GM21515 (cell line): ENCODE measurements at regions not wholly inside any gene's neighbourhood (a gene's known extent, or its start where the extent isn't known, plus 50 kb on each side); places are given as distances from the start of the nearest gene placed in this dataset.

Source experiments
- ATAC-seq: cut with Tn5 transposase; IDR thresholded peaks from one replicate; pipeline ENCODE4 v1.9.1; 2021; ENCODE audit not compliant: unreplicated experiment

DNA sequence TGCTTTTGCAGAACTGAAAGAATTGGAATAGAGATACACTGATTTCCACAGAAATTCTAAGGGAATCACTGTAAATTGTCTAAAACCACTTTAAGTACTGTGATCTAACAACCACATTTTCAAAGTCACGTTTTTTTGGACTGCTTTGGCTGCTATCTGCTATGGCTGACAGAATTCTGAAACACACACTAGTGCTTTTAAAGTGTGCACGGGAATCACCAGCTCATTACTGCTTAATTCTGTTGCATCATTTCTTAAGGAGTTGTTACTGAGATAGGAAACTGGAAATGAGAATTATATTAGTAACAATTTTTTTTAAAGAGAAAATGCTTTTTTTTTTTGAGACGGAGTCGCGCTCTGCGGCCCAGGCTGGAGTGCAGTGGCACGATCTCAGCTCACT, 716.5 kb upstream of the NRSN1 start:
- no peak for ATAC-seq

DNA sequence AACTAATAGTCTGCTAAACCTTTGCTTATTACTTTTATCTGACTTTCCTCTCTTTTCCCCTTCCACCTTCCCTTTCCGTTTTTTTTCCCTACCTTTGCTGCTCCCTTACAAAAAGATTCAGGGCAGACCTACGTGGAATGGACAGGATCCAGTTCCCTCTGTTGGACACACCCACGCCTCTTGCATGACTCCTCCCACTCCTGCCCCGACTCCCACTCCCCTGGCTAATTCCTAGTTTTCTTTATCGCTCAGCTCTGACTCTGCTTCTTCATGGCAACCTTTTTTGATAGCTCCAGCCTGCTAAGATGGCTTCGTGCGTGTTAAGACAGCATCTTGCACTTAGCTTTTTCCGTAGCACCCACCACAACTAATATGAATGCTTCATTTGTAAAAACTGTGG, 715.6 kb upstream of the NRSN1 start:
- no peak for ATAC-seq

DNA sequence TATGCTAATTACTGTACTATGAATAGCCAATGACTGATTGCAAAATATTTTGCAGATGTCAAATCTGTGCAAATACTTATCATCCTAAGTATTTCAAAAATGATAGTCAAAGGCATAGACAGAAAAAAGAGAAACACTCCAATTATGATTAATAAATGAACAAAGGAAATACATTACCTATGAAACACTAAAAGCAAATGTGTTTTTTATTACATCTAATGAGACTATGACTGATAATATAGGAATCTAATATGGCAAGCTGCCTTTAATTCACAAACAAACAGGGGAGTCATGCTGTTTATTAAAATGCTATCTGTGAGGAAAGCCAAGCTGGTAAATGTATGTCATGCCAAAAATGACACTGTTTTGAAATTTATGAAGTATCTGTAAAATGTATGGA, 713.2 kb upstream of the NRSN1 start:
- no peak for ATAC-seq

DNA sequence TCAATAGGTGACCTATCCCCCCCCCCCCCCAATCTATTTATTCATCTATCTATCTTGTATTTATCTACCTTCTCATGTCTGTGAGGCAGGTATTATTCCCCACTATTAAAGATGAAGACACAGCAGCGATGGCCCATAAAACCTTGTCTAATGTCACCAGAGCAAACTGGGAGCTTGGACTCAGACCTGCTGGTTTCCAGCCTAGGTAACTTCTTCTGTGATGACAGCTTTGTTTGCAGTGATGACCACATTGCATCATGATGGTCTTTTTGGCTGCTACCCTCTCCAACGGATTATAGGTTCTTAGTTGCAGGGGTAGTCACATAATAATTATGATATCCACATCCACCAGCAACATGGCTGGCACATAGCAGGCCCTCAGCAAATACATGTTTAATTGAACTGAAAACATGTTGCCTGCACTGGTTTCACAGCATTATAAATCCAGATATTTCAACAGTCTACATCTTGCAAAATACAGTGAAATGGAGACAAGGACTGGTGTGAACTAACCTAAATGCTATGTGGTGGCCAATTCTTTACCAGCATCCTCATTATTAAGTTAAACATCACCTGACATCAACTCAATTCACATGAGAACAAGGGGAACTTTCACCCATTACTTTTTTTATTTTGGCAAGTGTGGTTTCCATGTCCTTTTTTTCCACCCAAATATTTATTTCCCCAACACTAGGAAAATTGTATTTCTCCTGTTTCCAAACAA, 712.5 kb upstream of the NRSN1 start:
- ATAC-seq: no peak

DNA sequence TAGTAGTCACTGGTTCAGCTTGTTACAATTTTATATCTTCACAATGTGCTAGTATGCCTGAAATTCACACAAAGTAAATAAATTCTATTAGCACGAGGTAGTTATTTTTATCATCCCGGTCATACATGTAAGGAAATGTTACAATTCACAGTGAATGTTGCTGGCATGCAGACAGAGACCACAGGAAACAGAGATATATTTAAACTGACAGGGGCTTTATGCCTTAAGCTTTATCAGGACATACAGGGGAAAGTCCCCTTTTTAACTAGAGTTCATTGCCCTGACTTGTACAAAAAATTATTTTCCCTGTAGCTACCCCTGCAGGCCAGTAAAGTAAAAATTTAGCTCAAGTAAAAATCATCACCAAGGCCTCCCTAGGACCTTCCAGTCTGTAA, 712.0 kb upstream of the NRSN1 start:
- no peak for ATAC-seq

DNA sequence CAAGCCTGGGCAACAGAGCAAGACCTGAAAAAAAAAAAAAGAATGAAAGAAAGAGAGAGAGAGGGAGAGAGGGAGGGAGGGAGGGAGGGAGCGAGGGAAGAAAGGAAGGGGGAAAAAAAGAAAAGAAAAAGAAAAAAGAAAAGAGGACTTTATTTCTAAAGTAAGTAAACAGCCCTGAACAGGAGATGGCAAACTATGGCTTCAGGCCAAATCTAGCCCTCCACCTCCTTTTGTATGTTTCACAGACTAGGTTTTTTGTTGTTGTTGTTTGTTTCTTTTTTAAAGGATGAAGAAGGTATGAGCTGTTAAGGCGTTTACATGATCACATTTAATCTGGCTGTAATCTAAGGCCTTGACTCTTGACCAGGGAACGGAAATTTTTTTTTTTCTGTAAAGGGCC, 711.1 kb upstream of the NRSN1 start:
- ATAC-seq: no peak

DNA sequence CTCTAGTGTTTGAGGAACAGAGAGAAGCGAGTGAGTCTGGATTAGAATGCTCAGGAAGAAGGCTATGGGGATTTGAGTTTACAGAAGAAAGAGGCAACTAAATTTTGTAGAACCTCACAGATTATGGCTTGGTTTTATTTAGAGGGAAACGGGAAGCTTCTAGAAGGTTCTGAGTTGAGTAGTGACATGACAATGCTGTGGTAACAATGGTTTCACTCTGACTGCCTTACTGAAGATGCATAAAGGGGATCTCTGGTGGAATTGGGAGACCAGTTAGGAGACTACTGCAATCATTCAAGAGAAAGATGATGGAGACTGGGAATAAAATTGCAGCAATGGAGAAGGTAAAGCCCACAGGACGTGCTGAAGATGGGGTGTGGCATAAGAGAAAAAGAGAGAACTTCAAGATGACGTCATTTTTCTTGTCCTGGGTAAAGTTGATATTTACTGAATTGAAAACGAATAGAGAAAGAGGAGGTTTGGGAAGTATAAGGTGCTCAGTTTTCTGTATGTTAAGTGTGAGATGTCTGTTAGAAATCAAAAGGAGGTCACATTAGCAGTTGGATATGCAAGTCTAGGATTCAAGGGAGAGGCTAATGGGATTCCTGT, 710.1 kb upstream of the NRSN1 start:
- no peak for ATAC-seq

DNA sequence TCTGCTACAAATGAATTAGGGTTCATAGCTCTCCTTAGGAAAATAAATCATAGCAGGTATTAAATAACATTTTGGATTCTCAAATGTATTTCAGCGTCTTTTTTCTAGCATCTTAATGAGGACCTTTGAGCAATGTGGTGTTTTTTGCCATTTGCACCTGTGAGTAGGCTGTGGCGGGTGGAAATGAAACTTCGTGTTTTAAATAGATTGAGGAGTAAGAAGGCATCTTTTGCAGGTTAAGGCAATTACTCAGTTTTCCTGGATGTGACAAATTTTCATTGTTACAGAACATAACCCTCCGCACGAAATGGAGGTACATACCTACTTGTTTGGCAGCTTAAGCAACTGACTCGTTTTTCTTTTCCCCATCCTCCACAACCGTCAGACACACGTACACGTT, 708.9 kb upstream of the NRSN1 start:
- ATAC-seq: no peak

DNA sequence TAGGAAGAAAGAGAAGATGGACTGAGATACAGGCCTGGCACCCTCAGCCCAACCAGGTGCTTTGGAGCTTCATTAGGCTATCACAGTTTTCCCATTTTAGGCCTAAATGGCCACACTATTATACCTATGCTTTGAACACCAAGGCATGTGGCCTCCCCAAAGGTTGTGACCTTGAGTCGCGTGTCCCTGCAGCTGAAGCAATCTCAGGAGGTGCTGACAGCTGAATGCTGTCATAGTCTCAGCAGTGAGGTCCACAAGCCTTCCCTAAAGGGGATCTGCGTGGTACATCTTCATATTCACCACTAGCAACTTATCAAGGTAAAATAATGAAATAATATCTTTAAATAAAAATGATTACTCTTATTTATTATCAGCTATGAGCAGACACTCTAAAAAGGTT, 707.9 kb upstream of the NRSN1 start:
- no peak for ATAC-seq

DNA sequence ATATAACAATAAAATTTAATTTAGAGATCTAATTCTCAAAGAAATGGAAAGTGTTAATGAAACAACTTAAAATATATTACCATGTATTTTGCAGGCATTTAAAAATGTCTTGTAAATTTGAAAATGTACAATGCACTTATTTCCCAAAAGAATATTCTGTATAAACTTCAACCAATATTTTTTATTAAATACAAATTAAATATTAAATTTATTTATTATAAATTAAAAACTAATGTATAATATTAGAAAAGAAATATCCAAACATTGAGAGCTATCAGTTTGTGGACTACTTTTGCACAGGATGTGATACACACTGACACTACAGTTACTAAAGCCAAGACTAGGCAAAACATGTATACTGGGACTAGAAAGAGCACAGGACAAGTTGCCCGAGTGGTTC, 707.0 kb upstream of the NRSN1 start:
- no peak for ATAC-seq

DNA sequence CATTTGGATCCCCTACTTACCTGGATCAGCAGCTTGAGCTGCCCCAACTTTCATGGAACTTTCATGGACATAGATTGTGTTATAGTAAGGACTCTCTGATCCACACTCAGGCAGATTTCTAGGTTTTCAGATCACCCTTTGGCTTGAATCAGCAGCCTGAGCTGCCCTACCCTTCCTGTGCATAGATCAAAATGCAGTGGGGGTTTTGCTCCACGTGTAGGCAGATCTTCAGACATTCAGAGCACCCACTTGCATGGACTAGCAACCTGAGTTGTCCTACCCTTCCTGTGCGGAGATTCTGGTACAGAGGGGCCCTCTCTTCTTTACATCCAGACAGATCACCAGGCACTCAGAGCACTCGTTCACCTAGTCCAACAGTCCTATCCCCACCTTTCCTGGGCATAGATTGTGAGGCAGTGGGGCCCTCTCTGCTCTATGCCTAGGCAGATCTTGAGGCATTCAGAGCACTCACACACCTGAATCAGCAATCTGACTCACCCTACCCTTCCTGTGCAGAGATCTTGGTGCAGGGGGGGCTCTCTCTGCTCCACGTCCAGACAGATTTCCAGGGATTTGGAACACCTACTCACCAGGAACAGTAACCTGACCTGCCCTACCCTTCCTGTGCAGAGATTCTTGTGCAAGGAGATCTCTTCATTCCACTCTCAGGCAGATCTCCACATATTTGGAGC, 705.2 kb upstream of the NRSN1 start:
- ATAC-seq: no peak

DNA sequence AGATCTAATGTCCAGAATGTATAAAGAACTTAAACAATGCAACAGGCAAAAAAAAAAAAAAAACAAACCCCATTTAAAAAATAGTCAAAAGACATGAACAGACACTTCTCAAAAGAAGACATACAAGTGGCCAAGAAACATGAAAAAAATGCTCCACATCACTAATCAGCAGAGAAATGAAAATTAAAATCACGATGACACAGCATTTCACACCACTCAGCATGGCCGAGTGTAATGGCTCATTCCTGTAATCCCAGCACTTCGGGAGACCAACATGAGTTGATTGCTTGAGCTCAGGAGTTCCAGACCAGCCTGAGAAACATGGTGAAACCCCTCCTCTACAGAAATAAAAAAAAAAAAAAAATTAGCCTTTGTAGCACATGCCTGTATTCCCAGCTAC, 701.4 kb upstream of the NRSN1 start:
- no peak for ATAC-seq

DNA sequence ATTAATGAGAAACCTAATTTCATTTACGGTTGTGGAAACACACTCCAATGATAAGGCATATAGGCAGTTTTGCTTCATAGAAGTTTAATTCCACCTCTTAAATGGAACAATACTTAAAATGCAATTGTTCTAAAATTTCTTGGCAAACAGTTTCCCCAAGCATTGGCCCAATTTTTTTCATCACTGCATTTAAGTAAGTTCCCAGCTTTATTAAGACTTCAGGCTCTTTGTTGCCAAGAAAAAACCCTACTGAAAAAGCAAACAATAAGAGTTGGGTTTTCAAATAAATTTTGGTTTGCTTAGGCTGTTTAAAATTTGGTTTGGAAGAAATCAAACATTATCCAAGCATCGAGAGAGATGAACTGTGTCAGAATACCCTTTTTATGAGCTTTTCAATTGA, 690.9 kb upstream of the NRSN1 start:
- no peak for ATAC-seq

DNA sequence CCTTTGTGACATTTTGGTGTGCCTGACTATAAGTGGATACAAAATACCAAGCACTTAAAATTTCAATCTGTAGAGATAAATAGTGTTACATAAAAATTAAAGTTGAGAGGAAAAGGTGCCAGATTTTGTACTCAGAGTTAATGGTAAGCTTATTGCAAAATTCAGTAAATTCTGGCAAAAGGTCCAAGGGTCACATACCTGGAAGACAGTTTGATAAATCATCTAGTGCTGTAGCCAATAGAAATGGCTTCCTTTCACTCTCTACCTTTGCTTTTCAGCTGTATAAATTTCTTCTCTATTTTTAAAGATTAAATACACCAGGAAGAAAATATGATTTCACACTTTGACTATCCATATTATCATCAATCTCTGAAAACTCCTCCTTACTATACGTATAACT, 690.2 kb upstream of the NRSN1 start:
- ATAC-seq: no peak

DNA sequence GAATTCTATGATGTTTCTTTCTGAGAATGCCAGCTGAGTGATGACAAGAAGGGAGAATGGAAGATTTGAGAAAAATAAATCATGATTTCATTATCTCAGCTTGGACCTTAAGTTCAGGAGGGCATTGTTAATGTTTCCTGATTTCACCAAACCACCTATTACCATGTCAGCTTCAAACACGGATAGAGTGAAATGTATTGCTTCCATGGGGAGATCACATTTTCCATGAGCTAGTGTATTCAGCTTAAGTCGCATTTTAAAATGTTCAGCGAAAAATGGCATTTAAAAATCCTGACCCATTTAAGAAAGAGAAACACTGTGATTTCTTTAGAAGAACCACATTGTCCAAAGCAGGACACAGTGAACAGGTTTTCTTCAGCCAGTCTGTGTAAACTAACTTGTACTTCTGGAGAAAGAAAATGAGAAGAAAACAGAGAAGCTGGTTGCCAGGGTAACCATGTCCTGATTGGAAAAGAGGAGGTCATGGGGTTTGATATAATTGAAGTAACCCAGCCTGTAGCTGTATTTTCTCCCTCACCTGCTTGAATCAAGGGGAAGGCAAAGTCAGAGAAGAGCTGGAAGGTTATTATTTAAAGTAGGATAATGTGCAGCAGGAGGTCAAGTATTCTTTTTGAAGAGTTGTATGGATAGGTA, 684.1 kb upstream of the NRSN1 start:
- no peak for ATAC-seq

DNA sequence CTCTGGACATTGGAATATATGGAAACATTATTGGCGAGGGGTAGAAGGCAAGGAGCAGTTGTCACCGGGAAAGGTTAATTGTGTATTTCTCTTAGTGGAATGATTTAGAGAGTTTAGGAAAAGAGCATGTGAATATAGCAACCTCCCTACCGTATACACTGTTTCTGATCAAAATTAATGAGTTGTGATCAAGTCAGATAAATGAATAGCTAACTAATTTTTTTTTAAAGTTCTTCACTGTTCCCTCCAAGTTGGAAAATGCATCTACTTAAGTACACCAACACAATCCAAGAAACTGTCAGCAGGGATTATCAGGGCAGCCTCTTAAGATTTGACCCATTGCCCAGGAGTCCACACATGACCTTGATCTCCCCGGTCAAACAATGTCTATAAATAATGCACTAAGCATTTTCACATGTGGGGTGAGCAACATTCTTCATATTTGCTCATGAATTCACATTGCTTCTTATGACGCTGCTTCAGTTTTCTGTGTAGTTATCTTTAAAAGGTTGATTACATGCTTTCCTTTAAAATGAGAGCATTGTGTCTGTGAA, 680.8 kb upstream of the NRSN1 start:
- no peak for ATAC-seq

DNA sequence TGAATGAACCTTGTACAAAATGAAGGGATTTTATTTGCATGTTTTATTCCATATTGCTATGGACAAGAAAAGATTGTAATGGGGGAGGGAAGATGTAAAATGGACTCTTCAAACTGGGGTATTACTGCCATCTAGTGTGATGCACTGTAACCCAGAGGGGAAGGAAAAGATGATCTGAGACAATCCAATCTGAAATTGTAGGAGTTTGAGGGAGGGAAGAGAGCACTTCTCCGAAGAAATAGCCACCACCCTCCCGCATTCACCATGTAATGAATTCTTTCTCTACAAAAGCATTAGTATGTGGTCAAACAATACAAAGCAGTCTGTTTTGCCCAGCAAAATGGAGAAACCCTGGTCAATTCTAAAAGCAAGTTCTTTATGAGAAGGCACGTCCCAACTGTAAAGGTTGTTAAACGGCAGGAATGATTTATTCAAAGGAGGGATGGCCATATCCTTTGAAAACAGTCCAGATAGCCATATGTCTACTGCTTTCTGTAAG, 679.5 kb upstream of the NRSN1 start:
- no peak for ATAC-seq

DNA sequence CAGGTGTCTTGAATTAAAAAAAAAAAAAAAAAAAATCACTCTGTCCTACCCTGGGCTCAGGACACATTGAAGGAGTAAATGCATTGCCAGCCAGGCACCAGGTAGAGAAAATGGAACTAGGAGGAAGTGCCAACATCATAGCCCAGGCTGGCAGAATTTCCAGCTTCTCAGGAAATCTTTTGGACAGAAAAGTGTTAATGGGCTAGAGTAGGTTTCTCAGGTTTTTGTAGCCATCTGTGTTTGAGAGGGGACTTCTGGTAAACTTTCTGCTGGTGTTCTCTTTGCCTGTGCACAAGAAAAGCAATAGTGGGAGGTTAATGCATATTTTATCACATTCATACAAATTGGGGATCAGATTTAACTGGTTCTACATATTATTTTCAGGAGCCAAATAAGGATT, 678.3 kb upstream of the NRSN1 start:
- no peak for ATAC-seq

DNA sequence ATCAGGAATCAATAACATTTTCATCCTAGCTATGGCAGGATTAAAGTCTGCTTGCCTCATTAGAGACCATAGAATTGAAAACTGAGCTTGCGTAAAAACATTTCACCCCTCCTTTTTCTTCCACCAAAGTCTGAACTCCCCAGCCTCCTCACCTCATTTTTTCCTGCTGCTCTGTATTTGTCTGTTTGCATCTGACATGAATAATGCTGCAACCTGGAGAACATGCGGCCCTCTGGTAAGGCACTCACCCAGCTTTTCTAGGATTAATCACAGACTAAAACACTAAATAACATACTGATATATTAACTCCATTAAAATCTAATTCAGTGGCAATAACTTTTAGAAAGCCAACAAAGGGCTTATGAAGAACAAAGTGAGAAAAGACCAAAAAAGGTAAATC, 677.7 kb upstream of the NRSN1 start:
- no peak for ATAC-seq

DNA sequence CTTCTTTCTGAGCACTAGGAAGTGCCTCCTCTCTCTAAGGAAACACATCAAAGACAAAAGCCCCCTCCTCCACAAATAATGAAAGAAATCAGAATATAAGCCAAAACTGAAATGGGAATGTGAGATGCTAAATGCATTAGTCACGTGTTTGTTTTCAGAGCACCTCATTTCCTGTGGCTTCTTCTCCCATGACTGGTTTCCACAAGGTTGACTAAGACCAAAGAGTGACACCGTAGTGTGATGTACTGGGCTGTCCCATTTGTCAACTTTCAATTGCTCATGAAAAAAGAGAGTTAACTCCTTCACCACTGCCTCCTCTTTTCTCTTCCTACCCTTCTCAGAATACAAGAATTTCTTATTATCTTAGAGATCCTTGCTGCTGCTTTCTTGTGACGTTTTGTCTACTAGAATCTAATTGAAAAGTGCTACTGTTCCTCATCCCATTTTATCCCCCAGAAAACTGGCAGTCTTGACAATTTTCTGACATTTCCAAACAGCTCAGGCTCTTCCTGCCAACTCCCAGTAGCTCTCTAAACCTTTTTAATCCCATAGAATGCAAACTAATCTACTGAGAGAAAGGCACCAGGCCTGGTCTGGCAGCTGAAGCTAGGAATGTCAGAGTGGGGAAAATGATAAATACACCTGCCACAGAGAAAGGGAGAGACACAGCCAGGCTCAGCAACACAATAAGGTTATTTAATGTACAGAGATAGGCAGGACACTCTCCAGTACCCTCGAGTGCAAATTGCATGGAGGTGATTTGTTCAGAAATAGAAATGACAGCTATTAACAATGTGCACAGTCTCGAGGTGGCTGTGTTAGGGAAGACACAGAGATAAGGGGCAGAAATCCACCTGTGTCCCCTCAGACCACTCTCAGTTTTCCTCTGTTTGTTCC, 671.7 kb upstream of the NRSN1 start:
- no peak for ATAC-seq

DNA sequence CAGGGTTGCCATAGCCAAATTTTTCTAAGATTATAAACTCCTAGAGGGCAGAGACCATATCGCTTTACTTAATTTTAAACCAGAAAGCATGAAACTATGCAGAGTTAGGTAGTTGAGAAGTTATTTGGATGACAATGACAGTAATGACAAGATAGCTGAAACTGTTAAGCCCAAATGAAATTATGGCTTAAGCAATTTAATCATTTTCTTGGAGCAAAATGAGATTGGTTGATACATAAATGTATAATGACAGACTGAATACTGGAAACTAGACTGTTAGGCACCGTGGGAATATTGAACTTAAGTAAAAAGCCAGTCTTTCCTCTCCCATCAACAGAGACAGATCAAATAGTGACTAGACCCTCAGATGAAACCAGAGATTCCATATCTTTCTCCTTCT, 670.3 kb upstream of the NRSN1 start:
- ATAC-seq: no peak
